Esophagus (tissue), 2 donors: ENCODE measurements at regions not wholly inside any gene's neighbourhood (a gene's known extent, or its start where the extent isn't known, plus 50 kb on each side); places are given as distances from the start of the nearest gene placed in this dataset.
"Not testable (repeated sequence)": the region's sequence is repeated elsewhere in the genome, so short reads cannot be mapped to it uniquely, and the experiment has no call there.

Source experiments
- H3K27ac ChIP-seq, 2 donors: one replicate each; pipeline ENCODE4 v1.5.1; 2013; ENCODE audit warnings: low read depth in 2 of 2, mild to moderate bottlenecking in 2 of 2, inconsistent platforms in 1 of 2, low read length in 1 of 2, moderate library complexity in 1 of 2
- H3K27me3 ChIP-seq, 2 donors: one replicate each; pipeline ENCODE4 v1.6.1; 2013; ENCODE audit warnings: low read length in 2 of 2, control low read depth in 1 of 2, mild to moderate bottlenecking in 1 of 2; ENCODE audit not compliant: insufficient read depth in 2 of 2, control insufficient read depth in 1 of 2
- H3K36me3 ChIP-seq, 2 donors: one replicate each; pipeline ENCODE4 v1.6.1; 2013; ENCODE audit warnings: low read length in 1 of 2; ENCODE audit not compliant: control insufficient read depth in 2 of 2, insufficient read depth in 2 of 2
- H3K4me1 ChIP-seq, 2 donors: one replicate each; pipeline ENCODE4 v1.6.1; 2013; ENCODE audit warnings: low read length in 1 of 2; ENCODE audit not compliant: control insufficient read depth in 2 of 2, insufficient read depth in 2 of 2
- H3K4me3 ChIP-seq, 2 donors: one replicate each; pipeline ENCODE4 v1.5.1; 2013; ENCODE audit warnings: low read length in 2 of 2, mild to moderate bottlenecking in 2 of 2, low read depth in 1 of 2, moderate library complexity in 1 of 2
- H3K9me3 ChIP-seq, 2 donors: one replicate each; pipeline ENCODE4 v1.6.1; 2013; ENCODE audit warnings: mild to moderate bottlenecking in 2 of 2, low read depth in 1 of 2, low read length in 1 of 2, moderate library complexity in 1 of 2; ENCODE audit not compliant: control insufficient read depth in 2 of 2, insufficient read depth in 1 of 2
- WGBS, 2 donors: extraction: QIAGEN DNeasy Blood & Tissue Kit; methylation state at CpG; one replicate each; pipeline ENCODE4 v1.1.7; 2013; 5-methylcytosine and 5-hydroxymethylcytosine counted together
- donor health status: healthy with polysubstance abuse.
- donor health status: Bipolar disorder and iron deficiency.

- no peaks in the 10 kb centered on the region for H3K9me3 ChIP-seq
- 95 to 98% methylated on average over 1 of the region's 1 CpG for WGBS, 2 donors
- H3K36me3 ChIP-seq: no peaks in the 10 kb centered on the region
- no peak overlapping the region for H3K4me3 ChIP-seq
- no peaks in the 10 kb centered on the region for H3K4me1 ChIP-seq
- no peaks in the 10 kb centered on the region for H3K27me3 ChIP-seq
- no peak overlapping the region for H3K27ac ChIP-seq
These were observed 103.1 kb upstream of the BCL6 start for GRCh38 chr3:187848401-187848800.

- WGBS, 2 donors: 88 to 89% methylated on average over 6 of the region's 6 CpGs
- Histone ChIP-seq H3K36me3 (no peaks in the 10 kb centered on the region), H3K9me3 (no peaks in the 10 kb centered on the region), H3K4me3 (no peak overlapping the region), H3K27me3 (no peaks in the 10 kb centered on the region), H3K27ac (peak overlapping the region in 1 of 2 donors; percentile 37), H3K4me1 (peaks cover 0 to 2% of the 10 kb centered on the region in 2 donors)
These were observed 103.9 kb upstream of the BCL6 start for GRCh38 chr3:187849016-187849654.

GRCh38 chr3:187850258-187850921 lies 105.1 kb upstream of the BCL6 start:
- peaks cover 0 to 2% of the 10 kb centered on the region in 2 donors for H3K4me1 ChIP-seq
- no peak overlapping the region for H3K4me3 ChIP-seq
- peak overlapping the region; percentile 74 to 76 for H3K27ac ChIP-seq
- 55 to 66% methylated on average over 4 of the region's 4 CpGs for WGBS, 2 donors
- no peaks in the 10 kb centered on the region for H3K36me3 ChIP-seq
- no peaks in the 10 kb centered on the region for H3K27me3 ChIP-seq
- no peaks in the 10 kb centered on the region for H3K9me3 ChIP-seq

GRCh38 chr3:187852842-187853730 lies 107.8 kb upstream of the BCL6 start:
- Histone ChIP-seq H3K27ac (peak overlapping the region; percentile 64 to 78), H3K9me3 (no peaks in the 10 kb centered on the region), H3K4me3 (no peak overlapping the region), H3K36me3 (no peaks in the 10 kb centered on the region), H3K4me1 (peaks cover 0 to 2% of the 10 kb centered on the region in 2 donors), H3K27me3 (no peaks in the 10 kb centered on the region)
- 48 to 69% methylated on average over 5 of the region's 5 CpGs for WGBS, 2 donors

GRCh38 chr3:187855131-187855530 lies 109.9 kb upstream of the BCL6 start:
- Histone ChIP-seq H3K9me3 (no peaks in the 10 kb centered on the region), H3K4me1 (peaks cover 0 to 2% of the 10 kb centered on the region in 2 donors), H3K36me3 (no peaks in the 10 kb centered on the region), H3K4me3 (no peak overlapping the region), H3K27me3 (no peaks in the 10 kb centered on the region), H3K27ac (no peak overlapping the region)
- 90 to 98% methylated on average over 2 of the region's 2 CpGs for WGBS, 2 donors

GRCh38 chr3:187856555-187856954 lies 111.3 kb upstream of the BCL6 start:
- Histone ChIP-seq H3K27me3 (no peaks in the 10 kb centered on the region), H3K27ac (no peak overlapping the region), H3K4me3 (no peak overlapping the region), H3K9me3 (no peaks in the 10 kb centered on the region), H3K4me1 (peaks cover 0 to 2% of the 10 kb centered on the region in 2 donors), H3K36me3 (no peaks in the 10 kb centered on the region)
- 96 to 100% methylated on average over 2 of the region's 2 CpGs for WGBS, 2 donors

GRCh38 chr3:187858041-187858440 lies 112.8 kb upstream of the BCL6 start:
- no peak overlapping the region for H3K4me3 ChIP-seq
- peaks cover 0 to 2% of the 10 kb centered on the region in 2 donors for H3K4me1 ChIP-seq
- H3K36me3 ChIP-seq: no peaks in the 10 kb centered on the region
- H3K27ac ChIP-seq: no peak overlapping the region
- no peaks in the 10 kb centered on the region for H3K27me3 ChIP-seq
- no peaks in the 10 kb centered on the region for H3K9me3 ChIP-seq
- WGBS, 2 donors: 87 to 91% methylated on average over 5 of the region's 5 CpGs

GRCh38 chr3:187858711-187859110 lies 113.4 kb upstream of the BCL6 start:
- peak overlapping the region in 1 of 2 donors; percentile 4 for H3K27ac ChIP-seq
- H3K36me3 ChIP-seq: no peaks in the 10 kb centered on the region
- no peak overlapping the region for H3K4me3 ChIP-seq
- no peaks in the 10 kb centered on the region for H3K27me3 ChIP-seq
- H3K9me3 ChIP-seq: no peaks in the 10 kb centered on the region
- 93 to 95% methylated on average over 2 of the region's 2 CpGs for WGBS, 2 donors
- peaks cover 0 to 2% of the 10 kb centered on the region in 2 donors for H3K4me1 ChIP-seq

GRCh38 chr3:187862701-187863277 lies 117.5 kb upstream of the BCL6 start:
- not testable (repeated sequence) for H3K27me3 ChIP-seq, H3K4me1 ChIP-seq, H3K27ac ChIP-seq, H3K9me3 ChIP-seq, H3K36me3 ChIP-seq, H3K4me3 ChIP-seq
- WGBS, 2 donors: 38 to 54% methylated on average over 6 to 16 of the region's 22 CpGs
